ENCODE measurements at regions not wholly inside any gene's neighbourhood (a gene's known extent, or its start where the extent isn't known, plus 50 kb on each side); places are given as distances from the start of the nearest gene placed in this dataset.

DNA sequence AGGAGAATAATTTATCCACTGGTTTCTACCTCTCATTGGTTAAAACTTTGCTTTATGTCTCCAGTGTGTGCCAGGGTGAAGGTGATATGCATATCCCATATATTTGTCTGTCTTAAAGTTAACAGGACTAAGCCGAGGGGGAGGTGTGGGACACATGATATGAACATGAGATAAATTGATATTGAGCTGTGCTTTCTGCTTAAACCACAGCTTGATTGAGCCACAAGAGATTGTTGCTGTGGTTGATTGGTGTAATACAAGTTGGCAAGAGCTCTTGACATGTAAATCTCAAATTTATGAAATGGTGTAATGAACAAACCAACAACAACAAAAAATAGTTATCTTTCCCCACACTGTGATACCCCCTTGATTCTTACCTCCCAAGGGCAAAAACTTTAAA, 1295.5 kb upstream of the NCAM2 start:
- TF ChIP-seq ZNF384 (IDR thresholded peaks at IDR 0.05) (no peak), LEF1 (IDR thresholded peaks at IDR 0.05; ENCODE audit: borderline replicate concordance) (no peak), FOXA1 (IDR thresholded peaks at IDR 0.05) (no peak), BHLHE40 (IDR thresholded peaks at IDR 0.05; ENCODE audit: borderline replicate concordance) (no peak), FOXM1 (IDR thresholded peaks at IDR 0.05; ENCODE audit: borderline replicate concordance) (no peak), CTBP1 (IDR thresholded peaks at IDR 0.05; ENCODE audit: borderline replicate concordance) (no peak), SUZ12 (IDR thresholded peaks at IDR 0.05) (no peak), HDGF (IDR thresholded peaks at IDR 0.05; ENCODE audit: borderline replicate concordance) (no peak)
- TF ChIP-seq, protein P1, sequence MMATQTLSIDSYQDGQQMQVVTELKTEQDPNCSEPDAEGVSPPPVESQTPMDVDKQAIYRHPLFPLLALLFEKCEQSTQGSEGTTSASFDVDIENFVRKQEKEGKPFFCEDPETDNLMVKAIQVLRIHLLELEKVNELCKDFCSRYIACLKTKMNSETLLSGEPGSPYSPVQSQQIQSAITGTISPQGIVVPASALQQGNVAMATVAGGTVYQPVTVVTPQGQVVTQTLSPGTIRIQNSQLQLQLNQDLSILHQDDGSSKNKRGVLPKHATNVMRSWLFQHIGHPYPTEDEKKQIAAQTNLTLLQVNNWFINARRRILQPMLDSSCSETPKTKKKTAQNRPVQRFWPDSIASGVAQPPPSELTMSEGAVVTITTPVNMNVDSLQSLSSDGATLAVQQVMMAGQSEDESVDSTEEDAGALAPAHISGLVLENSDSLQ (IDR thresholded peaks at IDR 0.05) = no peak

Measured in HEK293T (cell line).